Small intestine (tissue), 7 donors: ENCODE measurements at regions not wholly inside any gene's neighbourhood (a gene's known extent, or its start where the extent isn't known, plus 50 kb on each side); places are given as distances from the start of the nearest gene placed in this dataset.

Source experiments
- DNase-seq, 2 donors: peaks; one replicate each; pipeline versions ENCODE4 v3.0.0 to v3.0.0-alpha.2; 2013
- FAIRE-seq: peaks from 2 replicates; lab custom pipeline; 2012; peaks lifted over from hg19 to GRCh38; lab: Jason Lieb, UNC
- H3K27ac ChIP-seq, 3 donors: one replicate each; pipeline ENCODE4 v1.5.1; 2013; ENCODE audit warnings: low read length in 2 of 3, mild to moderate bottlenecking in 2 of 3, control low read depth in 1 of 3, inconsistent platforms in 1 of 3, low read depth in 1 of 3, moderate library complexity in 1 of 3
- H3K27me3 ChIP-seq, 3 donors: one replicate each; pipeline ENCODE4 v1.6.1; 2013; ENCODE audit warnings: low read length in 3 of 3, inconsistent platforms in 1 of 3; ENCODE audit not compliant: control insufficient read depth in 3 of 3, insufficient read depth in 3 of 3
- H3K36me3 ChIP-seq, 3 donors: one replicate each; pipeline ENCODE4 v1.6.1; 2013; ENCODE audit warnings: low read length in 3 of 3, inconsistent platforms in 1 of 3, low read depth in 1 of 3, mild to moderate bottlenecking in 1 of 3, moderate library complexity in 1 of 3; ENCODE audit not compliant: control insufficient read depth in 3 of 3, insufficient read depth in 2 of 3
- H3K4me1 ChIP-seq, 3 donors: one replicate each; pipeline ENCODE4 v1.6.1; 2013; ENCODE audit warnings: low read length in 2 of 3, inconsistent platforms in 1 of 3, low read depth in 1 of 3, mild to moderate bottlenecking in 1 of 3, moderate library complexity in 1 of 3; ENCODE audit not compliant: control insufficient read depth in 3 of 3, insufficient read depth in 2 of 3
- H3K4me3 ChIP-seq, 3 donors: one replicate each; pipeline ENCODE4 v1.5.1; 2013; ENCODE audit warnings: low read length in 3 of 3, control low read depth in 1 of 3, inconsistent platforms in 1 of 3, low read depth in 1 of 3, mild to moderate bottlenecking in 1 of 3, moderate library complexity in 1 of 3
- H3K9me3 ChIP-seq, 2 donors: one replicate each; pipeline ENCODE4 v1.6.1; 2013; ENCODE audit warnings: low read depth in 1 of 2, low read length in 1 of 2; ENCODE audit not compliant: control insufficient read depth in 2 of 2, insufficient read depth in 1 of 2
- WGBS, 3 donors: extraction: QIAGEN DNeasy Blood & Tissue Kit; methylation state at CpG; one replicate each; pipeline ENCODE4 v1.1.7; 2013; 5-methylcytosine and 5-hydroxymethylcytosine counted together
- donor health status: healthy with polysubstance abuse.
- donor health status: control.
- donor health status: control.
- donor health status: Bipolar disorder and iron deficiency.
- donor health status: healthy.

DNA sequence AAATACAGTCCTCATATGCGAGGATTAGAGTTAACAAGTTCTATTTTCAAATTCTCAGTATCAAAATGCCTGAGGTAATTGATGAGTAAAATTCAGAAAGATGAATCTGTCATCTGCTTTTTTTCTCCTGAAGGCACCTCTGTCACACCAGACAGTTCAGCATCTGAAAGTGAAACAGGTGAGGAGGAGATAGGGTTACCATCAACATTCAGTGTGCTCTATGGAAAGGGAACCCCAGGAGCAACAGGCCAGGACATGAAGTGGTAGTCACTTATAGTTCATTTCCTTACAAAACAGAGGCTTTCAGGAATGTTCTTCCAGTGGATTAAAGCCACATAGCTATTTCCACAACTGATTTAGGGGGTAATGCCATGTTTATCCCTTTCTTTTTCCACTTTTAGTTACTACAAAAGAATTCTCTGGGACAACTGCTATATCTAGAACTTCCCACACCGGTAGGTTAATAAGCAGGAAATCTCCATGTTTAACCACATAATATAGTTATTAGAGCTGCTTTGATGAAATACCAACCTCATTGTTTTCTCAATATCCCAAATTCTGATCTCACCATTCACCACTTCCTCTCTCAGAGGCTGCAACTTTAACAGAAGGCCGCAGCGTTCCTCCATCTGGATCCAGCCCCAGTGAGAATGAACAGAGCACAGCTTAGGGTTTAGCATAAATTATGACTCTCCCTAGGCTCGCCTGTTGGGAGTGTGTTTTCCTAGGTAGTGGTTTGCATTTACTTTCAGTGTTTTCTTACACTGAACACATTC lies 177.0 kb upstream of the CNTN1 start:
- Histone ChIP-seq H3K4me1 (no peaks in the 10 kb centered on the region), H3K9me3 (no peaks in the 10 kb centered on the region), H3K27me3 (no peaks in the 10 kb centered on the region), H3K36me3 (no peaks in the 10 kb centered on the region), H3K4me3 (no peak overlapping the region), H3K27ac (no peak overlapping the region)
- WGBS, 3 donors = 34 to 56% (median 48%) methylated on average over 5 of the region's 5 CpGs
- FAIRE-seq = no peak
- no peak for DNase-seq

DNA sequence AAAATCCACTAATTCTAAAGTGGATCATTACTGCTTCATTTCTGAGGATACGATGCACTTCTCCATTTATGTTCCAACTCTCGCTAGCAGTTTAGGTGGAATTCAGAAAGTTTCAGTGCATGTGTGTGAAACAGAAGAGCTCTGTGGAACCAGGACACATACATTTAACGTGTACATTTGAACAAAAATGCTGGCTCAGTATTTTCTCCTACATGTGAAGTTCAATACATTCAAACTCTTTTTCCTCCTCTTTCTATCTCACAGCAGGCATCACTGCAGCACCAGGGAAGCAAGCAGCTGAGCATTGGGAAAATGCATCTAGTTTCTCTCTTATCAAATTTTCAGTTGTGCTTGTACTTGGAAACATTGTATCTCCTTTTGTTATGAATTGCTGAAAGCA lies 169.4 kb upstream of the CNTN1 start:
- no peaks in the 10 kb centered on the region for H3K27me3 ChIP-seq
- WGBS, 3 donors = 87 to 91% (median 89%) methylated on average over 3 of the region's 3 CpGs
- no peak overlapping the region for H3K27ac ChIP-seq
- no peak overlapping the region for H3K4me3 ChIP-seq
- FAIRE-seq (no peak), DNase-seq (no peak)
- H3K9me3 ChIP-seq = no peaks in the 10 kb centered on the region
- no peaks in the 10 kb centered on the region for H3K36me3 ChIP-seq
- no peaks in the 10 kb centered on the region for H3K4me1 ChIP-seq

DNA sequence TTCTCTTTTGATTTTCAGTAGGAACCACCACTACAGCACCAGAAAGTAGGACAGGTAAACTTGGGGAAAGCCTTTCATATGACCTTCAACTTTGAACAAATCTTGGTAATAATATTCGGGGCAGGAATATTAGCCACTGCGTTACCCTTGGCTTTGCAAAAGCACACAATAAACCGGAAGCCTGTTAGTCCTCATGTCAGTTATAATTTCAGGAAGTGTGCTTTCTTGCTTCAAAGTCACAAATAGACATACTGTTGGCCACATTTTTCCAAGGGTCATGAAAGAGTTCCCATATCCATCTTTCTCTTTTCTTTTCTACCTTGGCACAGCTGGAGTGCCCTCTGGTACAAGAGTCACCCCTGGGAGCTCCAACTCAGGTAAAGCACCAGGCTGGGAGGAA lies 167.2 kb upstream of the CNTN1 start:
- WGBS, 3 donors = 70 to 75% (median 74%) methylated on average over 3 of the region's 3 CpGs
- H3K27ac ChIP-seq = no peak overlapping the region
- no peaks in the 10 kb centered on the region for H3K4me1 ChIP-seq
- H3K4me3 ChIP-seq = no peak overlapping the region
- H3K36me3 ChIP-seq = no peaks in the 10 kb centered on the region
- H3K9me3 ChIP-seq = no peaks in the 10 kb centered on the region
- FAIRE-seq = no peak
- no peaks in the 10 kb centered on the region for H3K27me3 ChIP-seq
- DNase-seq = no peak

DNA sequence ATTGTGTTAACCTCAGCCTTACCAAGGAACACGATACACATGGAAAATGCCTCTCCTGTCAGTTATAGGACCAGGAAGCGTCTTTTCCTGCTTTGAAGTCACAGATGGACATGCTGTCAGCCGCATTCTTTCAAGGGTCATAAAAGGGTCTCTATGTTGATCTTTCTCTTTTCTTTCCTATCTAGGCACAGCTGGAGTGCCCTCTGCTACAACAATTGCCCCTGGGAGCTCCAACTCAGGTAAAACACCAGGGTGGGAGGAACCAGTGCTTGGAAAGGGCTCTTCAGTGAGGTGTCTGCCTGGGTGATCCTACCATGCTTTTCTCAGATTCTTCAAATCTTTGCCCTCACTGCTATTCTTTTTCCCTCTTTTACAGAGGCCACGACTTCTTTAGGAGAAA lies 157.4 kb upstream of the CNTN1 start:
- 19 to 35% (median 28%) methylated on average over 4 of the region's 4 CpGs for WGBS, 3 donors
- no peak for DNase-seq
- H3K9me3 ChIP-seq = no peaks in the 10 kb centered on the region
- H3K27ac ChIP-seq = no peak overlapping the region
- no peaks in the 10 kb centered on the region for H3K36me3 ChIP-seq
- H3K4me3 ChIP-seq = no peak overlapping the region
- no peak for FAIRE-seq
- no peaks in the 10 kb centered on the region for H3K27me3 ChIP-seq
- H3K4me1 ChIP-seq = no peaks in the 10 kb centered on the region

DNA sequence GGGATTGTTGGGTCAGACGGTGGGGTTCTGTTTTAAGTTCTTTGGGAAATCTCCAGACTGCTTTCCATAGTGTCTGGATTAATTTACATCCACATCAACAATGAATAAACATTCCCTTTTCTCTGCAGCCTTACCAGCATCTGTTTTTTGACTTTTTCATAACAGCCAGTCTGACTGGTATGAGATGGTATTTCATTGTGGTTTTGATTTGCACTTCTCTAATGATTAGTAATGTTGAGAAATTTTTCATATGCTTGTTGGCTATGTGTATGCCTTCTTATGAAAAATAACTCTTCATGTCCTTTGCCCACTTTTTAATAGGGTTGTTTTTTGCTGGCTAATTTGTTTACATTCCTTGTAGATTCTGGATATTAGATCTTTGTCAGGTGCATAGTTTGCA lies 140.8 kb upstream of the CNTN1 start:
- FAIRE-seq (no peak), DNase-seq (no peak)
- no peaks in the 10 kb centered on the region for H3K36me3 ChIP-seq
- no peaks in the 10 kb centered on the region for H3K4me1 ChIP-seq
- no peak overlapping the region for H3K4me3 ChIP-seq
- no peaks in the 10 kb centered on the region for H3K9me3 ChIP-seq
- H3K27me3 ChIP-seq = no peaks in the 10 kb centered on the region
- no peak overlapping the region for H3K27ac ChIP-seq
- 79 to 87% (median 85%) methylated on average over 1 of the region's 1 CpG for WGBS, 3 donors

DNA sequence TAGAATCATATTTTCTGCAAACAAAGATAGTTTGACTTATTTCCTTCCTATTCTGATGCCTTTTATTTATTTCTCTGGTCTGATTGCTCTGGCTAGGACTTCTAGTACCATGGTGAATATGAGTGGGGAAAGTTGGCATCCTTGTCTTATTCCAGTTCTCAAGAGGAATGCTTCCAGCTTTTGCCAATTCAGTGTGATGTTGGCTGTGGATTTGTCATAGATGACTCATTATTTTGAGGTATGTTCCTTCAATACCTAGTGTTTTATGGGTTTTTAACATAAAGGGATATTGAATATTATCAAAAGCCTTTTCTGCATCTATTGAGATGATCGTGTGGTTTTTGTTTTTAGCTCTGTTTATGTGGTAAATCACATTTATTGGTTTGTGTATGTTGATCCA lies 139.4 kb upstream of the CNTN1 start:
- no peak overlapping the region for H3K27ac ChIP-seq
- H3K27me3 ChIP-seq = no peaks in the 10 kb centered on the region
- no peaks in the 10 kb centered on the region for H3K9me3 ChIP-seq
- FAIRE-seq = no peak
- H3K36me3 ChIP-seq = no peaks in the 10 kb centered on the region
- 26 to 82% (median 58%) methylated on average over 1 of the region's 1 CpG for WGBS, 3 donors
- no peak for DNase-seq
- H3K4me1 ChIP-seq = no peaks in the 10 kb centered on the region
- no peak overlapping the region for H3K4me3 ChIP-seq

DNA sequence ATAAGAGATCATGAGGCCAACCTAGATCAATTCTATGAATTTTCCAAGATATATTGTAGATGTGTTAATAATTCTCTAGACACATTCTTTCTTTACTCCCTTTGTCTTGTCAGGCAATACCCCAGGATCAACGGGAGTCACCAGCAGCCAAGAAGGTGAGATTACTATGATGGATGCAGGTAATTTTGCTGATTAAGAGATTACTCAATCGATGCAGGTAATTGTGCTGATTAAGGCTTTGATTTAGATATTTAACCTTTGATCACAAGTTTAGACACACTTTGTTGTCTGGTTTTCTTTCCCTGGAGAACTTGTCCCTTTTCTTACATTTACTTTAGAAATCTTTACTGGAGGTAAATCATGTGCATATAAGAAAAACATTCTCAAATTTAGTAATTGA lies 134.3 kb upstream of the CNTN1 start:
- FAIRE-seq = no peak
- H3K4me1 ChIP-seq = no peaks in the 10 kb centered on the region

DNA sequence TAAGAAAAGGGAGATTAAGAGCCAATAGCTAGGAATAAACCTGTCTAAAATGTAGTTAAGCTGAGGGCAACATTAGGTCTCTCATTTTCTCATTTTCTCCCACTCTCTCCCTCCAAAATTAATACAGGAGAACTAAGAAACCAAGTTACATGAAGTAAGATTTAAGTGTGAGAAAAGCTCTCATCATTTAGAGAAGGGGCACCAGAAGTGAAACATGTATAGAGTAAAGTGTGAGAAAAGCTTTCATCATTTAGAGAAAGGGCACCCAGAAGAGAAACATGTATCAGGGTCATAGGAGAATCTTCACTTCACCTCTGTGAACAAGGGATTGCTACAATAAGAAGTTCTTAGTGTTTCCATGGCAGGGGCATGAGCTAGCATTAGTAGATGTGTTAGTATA lies 132.4 kb upstream of the CNTN1 start:
- Histone ChIP-seq H3K4me1 (no peaks in the 10 kb centered on the region), H3K4me3 (no peak overlapping the region), H3K36me3 (no peaks in the 10 kb centered on the region), H3K27me3 (no peaks in the 10 kb centered on the region), H3K9me3 (no peaks in the 10 kb centered on the region), H3K27ac (no peak overlapping the region)
- DNase-seq (no peak), FAIRE-seq (no peak)

More for the DNA sequence above, 134.3 kb upstream of the CNTN1 start:
- no peak overlapping the region for H3K27ac ChIP-seq
- no peaks in the 10 kb centered on the region for H3K36me3 ChIP-seq
- DNase-seq = no peak
- no peaks in the 10 kb centered on the region for H3K27me3 ChIP-seq
- no peak overlapping the region for H3K4me3 ChIP-seq
- 20 to 71% (median 39%) methylated on average over 2 of the region's 2 CpGs for WGBS, 3 donors
- H3K9me3 ChIP-seq = no peaks in the 10 kb centered on the region

DNA sequence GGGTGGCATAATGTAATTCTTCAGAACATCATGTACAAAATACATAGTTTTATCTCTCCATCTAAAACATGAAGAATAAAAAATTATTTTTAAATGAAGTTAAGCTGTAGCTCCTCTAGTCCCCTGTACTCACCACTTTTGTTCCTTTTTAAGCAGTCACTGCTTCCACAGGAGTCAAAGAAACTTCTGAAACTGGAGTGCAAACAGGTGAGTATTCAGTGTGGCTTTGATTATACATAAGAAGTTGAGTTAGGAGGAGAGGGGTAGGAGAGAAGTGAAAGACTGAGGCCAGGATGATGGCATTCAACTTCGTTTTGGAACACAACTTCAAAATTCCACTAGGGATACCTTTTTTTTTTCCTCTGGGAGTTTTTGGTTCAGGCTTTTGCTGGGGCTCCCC lies 131.4 kb upstream of the CNTN1 start:
- Histone ChIP-seq H3K4me3 (no peak overlapping the region), H3K9me3 (no peaks in the 10 kb centered on the region), H3K4me1 (no peaks in the 10 kb centered on the region), H3K27me3 (no peaks in the 10 kb centered on the region), H3K27ac (no peak overlapping the region), H3K36me3 (no peaks in the 10 kb centered on the region)
- DNase-seq = no peak
- WGBS, 3 donors = 0 to 37% (median 16%) methylated on average over 1 of the region's 1 CpG
- no peak for FAIRE-seq
